Body of pancreas (tissue), 4 donors: ENCODE measurements at regions not wholly inside any gene's neighbourhood (a gene's known extent, or its start where the extent isn't known, plus 50 kb on each side); places are given as distances from the start of the nearest gene placed in this dataset.
A peak's percentile ranks its signal among the peaks of the same experiment; 100 is the strongest.

Experiments used
- ATAC-seq: fragments of 150-250 bp; one replicate; pipeline ENCODE4 v1.9.1; 2016
- DNase-seq, 4 donors: peaks; one replicate each; pipeline ENCODE4 v3.0.0-alpha.2; 2019
- H3K27ac ChIP-seq, 4 donors: fragments of 200-600 bp; sonication (generic); 1 replicate in 3 of 4; 2 replicates in 1 of 4; pipeline versions ENCODE4 v1.5.1 to v1.6.1; 2016 to 2019; ENCODE audit warnings: mild to moderate bottlenecking in 1 of 4, mixed read lengths in 1 of 4, moderate library complexity in 1 of 4
- H3K27me3 ChIP-seq, 2 donors: fragments of 200-600 bp; sonication (generic); one replicate each; pipeline ENCODE4 v1.6.0; 2016; ENCODE audit warnings: mild to moderate bottlenecking in 1 of 2
- H3K36me3 ChIP-seq, 2 donors: fragments of 200-600 bp; sonication (generic); replicated peaks in 1 of 2; 2 replicates each; pipeline ENCODE4 v1.5.1; 2016; ENCODE audit warnings: low read depth in 2 of 2; ENCODE audit not compliant: insufficient read depth in 1 of 2
- H3K4me1 ChIP-seq: fragments of 200-600 bp; sonication (generic); one replicate; pipeline ENCODE4 v1.6.0; 2016
- H3K4me3 ChIP-seq, 2 donors: fragments of 200-600 bp; sonication (generic); 1 replicate in 1 of 2; 2 replicates in 1 of 2; pipeline ENCODE4 v1.5.1; 2016 to 2019
- H3K9me3 ChIP-seq, 3 donors: fragments of 200-600 bp; sonication (generic); 1 replicate in 2 of 3; 2 replicates in 1 of 3; pipeline ENCODE4 v1.5.1; 2016
- CTCF ChIP-seq, 7 experiments: fragments of 450-650 bp in 4 of 7; fragments of 200-600 bp in 3 of 7; sonication (generic) in 3 of 7; IDR thresholded peaks; one replicate each; pipeline ENCODE4 v1.5.1; 2016 to 2019; ENCODE audit warnings: antibody characterized with exemption in 7 of 7
- POLR2A ChIP-seq, 3 donors: fragments of 450-650 bp; IDR thresholded peaks; one replicate each; pipeline ENCODE4 v1.6.1; 2016; ENCODE audit warnings: antibody characterized with exemption in 3 of 3, mild to moderate bottlenecking in 2 of 3
- WGBS, 2 donors: methylation state at CpG; one replicate each; pipeline ENCODE4 v1.1.5; 2017; 5-methylcytosine and 5-hydroxymethylcytosine counted together
- intact Hi-C: fragments of 100-400 bp; cut with DNase I; formaldehyde crosslinking; loops from one replicate; pipeline ENCODE4 v1.15.1; 2023

- ATAC-seq, result no peak
These were observed 171.0 kb upstream of the PZP start for GRCh38 chr12:9379023-9379742.

GRCh38 chr12:9378430-9378835 lies 170.2 kb upstream of the PZP start:
- DNase-seq (no peak), ATAC-seq (no peak)
- H3K27me3 ChIP-seq, result no peaks in the 10 kb centered on the region
- no peak overlapping the region for H3K27ac ChIP-seq
- WGBS, 2 donors, result 32 to 45% methylated on average over 6 of the region's 6 CpGs
- no peaks in the 10 kb centered on the region for H3K4me1 ChIP-seq
- no peaks in the 10 kb centered on the region for H3K9me3 ChIP-seq
- TF ChIP-seq POLR2A (IDR thresholded peaks at IDR 0.05), result no peak
- peak in 1 of 7 experiments; percentile 16 for TF ChIP-seq CTCF (IDR thresholded peaks at IDR 0.05)
- H3K4me3 ChIP-seq, result no peak overlapping the region
- intact Hi-C loops, result no loop called here
- H3K36me3 ChIP-seq, result no peaks in the 10 kb centered on the region

More at GRCh38 chr12:9379023-9379742, 171.0 kb upstream of the PZP start:
- no peak for DNase-seq
- Histone ChIP-seq H3K4me3 (no peak overlapping the region), H3K36me3 (no peaks in the 10 kb centered on the region), H3K27me3 (no peaks in the 10 kb centered on the region), H3K4me1 (no peaks in the 10 kb centered on the region), H3K27ac (no peak overlapping the region), H3K9me3 (no peaks in the 10 kb centered on the region)
- 78 to 82% methylated on average over 9 to 11 of the region's 11 CpGs for WGBS, 2 donors
- intact Hi-C loops, result no loop called here
- TF ChIP-seq CTCF (IDR thresholded peaks at IDR 0.05) (no peak), POLR2A (IDR thresholded peaks at IDR 0.05) (no peak)

GRCh38 chr12:9372202-9372601 lies 164.0 kb upstream of the PZP start:
- DNase-seq, result no peak
- Histone ChIP-seq H3K9me3 (no peaks in the 10 kb centered on the region), H3K36me3 (no peaks in the 10 kb centered on the region), H3K4me1 (no peaks in the 10 kb centered on the region), H3K27me3 (no peaks in the 10 kb centered on the region), H3K27ac (no peak overlapping the region), H3K4me3 (no peak overlapping the region)
- WGBS, 2 donors, result 63 to 81% methylated on average over 2 of the region's 2 CpGs
- ATAC-seq, result no peak
- intact Hi-C loops, result no loop called here
- no peak for TF ChIP-seq POLR2A (IDR thresholded peaks at IDR 0.05)
- TF ChIP-seq CTCF (IDR thresholded peaks at IDR 0.05), result peak in 1 of 7 experiments; percentile 10

GRCh38 chr12:9367828-9368227 lies 159.6 kb upstream of the PZP start:
- Histone ChIP-seq H3K36me3 (no peaks in the 10 kb centered on the region), H3K27ac (no peak overlapping the region), H3K9me3 (no peaks in the 10 kb centered on the region), H3K4me1 (no peaks in the 10 kb centered on the region), H3K4me3 (no peak overlapping the region), H3K27me3 (no peaks in the 10 kb centered on the region)
- intact Hi-C loops, result no loop called here
- 51 to 60% methylated on average over 5 of the region's 5 CpGs for WGBS, 2 donors
- DNase-seq, result no peak
- TF ChIP-seq POLR2A (IDR thresholded peaks at IDR 0.05), result no peak
- TF ChIP-seq CTCF (IDR thresholded peaks at IDR 0.05), result no peak
- no peak for ATAC-seq

- TF ChIP-seq POLR2A (IDR thresholded peaks at IDR 0.05) (no peak), CTCF (IDR thresholded peaks at IDR 0.05) (no peak)
- Histone ChIP-seq H3K27me3 (no peaks in the 10 kb centered on the region), H3K4me3 (no peak overlapping the region), H3K27ac (no peak overlapping the region), H3K36me3 (no peaks in the 10 kb centered on the region), H3K9me3 (no peaks in the 10 kb centered on the region), H3K4me1 (no peaks in the 10 kb centered on the region)
- WGBS, 2 donors, result 56 to 80% methylated on average over 4 of the region's 4 CpGs
- peak in 1 of 4 donors; percentile 6 for DNase-seq
- intact Hi-C loops, result no loop called here
- no peak for ATAC-seq
These were observed 159.0 kb upstream of the PZP start for GRCh38 chr12:9367201-9367600.
